ENCODE measurements at regions not wholly inside any gene's neighbourhood (a gene's known extent, or its start where the extent isn't known, plus 50 kb on each side); places are given as distances from the start of the nearest gene placed in this dataset.

- no peak for TF ChIP-seq ARNTL (CRISPR knock-in tag; IDR thresholded peaks at IDR 0.05; ENCODE audit: borderline replicate concordance, low read depth)
- no peak for TF ChIP-seq ZNF565 (CRISPR knock-in tag; conservative IDR thresholded peaks at IDR 0.05; ENCODE audit: low read depth)
- no peak for TF ChIP-seq CSDC2 (CRISPR knock-in tag; IDR thresholded peaks at IDR 0.05)
- TF ChIP-seq ZNF70 (CRISPR knock-in tag; IDR thresholded peaks at IDR 0.05) = no peak
These were observed 54.2 kb upstream of the GRAMD1B start (continued) for GRCh38 chr11:123375832-123376231.

GRCh38 chr11:123374622-123374968 is 55.5 kb upstream of the GRAMD1B start:
- TF ChIP-seq ZFP3 (CRISPR knock-in tag; IDR thresholded peaks at IDR 0.05) (no peak), TOX (CRISPR knock-in tag; IDR thresholded peaks at IDR 0.05; ENCODE audit: borderline replicate concordance) (no peak), PATZ1 (CRISPR knock-in tag; IDR thresholded peaks at IDR 0.05; ENCODE audit: borderline replicate concordance) (no peak), TSHZ2 (CRISPR knock-in tag; IDR thresholded peaks at IDR 0.05) (no peak), ZNF70 (CRISPR knock-in tag; IDR thresholded peaks at IDR 0.05) (no peak), PPARA (CRISPR knock-in tag; IDR thresholded peaks at IDR 0.05; ENCODE audit: borderline replicate concordance) (no peak), CSDC2 (CRISPR knock-in tag; IDR thresholded peaks at IDR 0.05) (no peak), ESRRG (CRISPR knock-in tag; IDR thresholded peaks at IDR 0.05) (no peak), ZC3H10 (CRISPR knock-in tag; IDR thresholded peaks at IDR 0.05) (no peak), RARB (CRISPR knock-in tag; IDR thresholded peaks at IDR 0.05) (no peak), POU6F1 (CRISPR knock-in tag; IDR thresholded peaks at IDR 0.05; ENCODE audit: borderline replicate concordance, low read depth) (no peak), TCF4 (CRISPR knock-in tag; IDR thresholded peaks at IDR 0.05; ENCODE audit: borderline replicate concordance) (no peak), ARNTL (CRISPR knock-in tag; IDR thresholded peaks at IDR 0.05; ENCODE audit: borderline replicate concordance, low read depth) (no peak), ZNF565 (CRISPR knock-in tag; conservative IDR thresholded peaks at IDR 0.05; ENCODE audit: low read depth) (no peak), ISL1 (CRISPR knock-in tag; IDR thresholded peaks at IDR 0.05) (no peak), GLIS3 (CRISPR knock-in tag; IDR thresholded peaks at IDR 0.05) (no peak), ZNF8 (CRISPR knock-in tag; IDR thresholded peaks at IDR 0.05) (no peak), BACH2 (CRISPR knock-in tag; IDR thresholded peaks at IDR 0.05; ENCODE audit: borderline replicate concordance) (no peak), SNAI2 (CRISPR knock-in tag; IDR thresholded peaks at IDR 0.05) (no peak), CSRNP3 (CRISPR knock-in tag; IDR thresholded peaks at IDR 0.05) (no peak)
- ATAC-seq = no peak

GRCh38 chr11:123373754-123374621 is 56.1 kb upstream of the GRAMD1B start:
- TF ChIP-seq ZFP30 (CRISPR knock-in tag; IDR thresholded peaks at IDR 0.05) (no peak), ISL1 (CRISPR knock-in tag; IDR thresholded peaks at IDR 0.05) (no peak)
- ATAC-seq = no peak
